WTC11 (cell line): ENCODE measurements at regions not wholly inside any gene's neighbourhood (a gene's known extent, or its start where the extent isn't known, plus 50 kb on each side); places are given as distances from the start of the nearest gene placed in this dataset.
A peak's percentile ranks its signal among the peaks of the same experiment; 100 is the strongest.

Experiments
- ATAC-seq: fragments of 200-7000 bp; cut with Tn5 transposase; 2 replicates; pipeline ENCODE4 v1.10.0; 2021; ENCODE audit warnings: mild to moderate bottlenecking, moderate library complexity
- CTCF ChIA-PET: fragments of 300-600 bp; sonication (Branson Sonifier 250); formaldehyde crosslinking; loops from one replicate; lab custom pipeline; 2021; ENCODE audit warnings: antibody characterized with exemption; lab: Charles Lee
- POLR2A ChIA-PET: fragments of 350-600 bp; sonication (Branson Sonifier 250); formaldehyde crosslinking; loops from one replicate; lab custom pipeline; 2021; ENCODE audit warnings: antibody characterized with exemption; lab: Charles Lee
- DNase-seq: peaks from one replicate; pipeline ENCODE4 v3.0.0; 2021; ENCODE audit warnings: low spot score
- H3K27ac Mint-ChIP-seq: 2 replicates; pipeline ENCODE4 v1.8.0; 2021; ENCODE audit warnings: mixed read lengths
- H3K27me3 Mint-ChIP-seq: 2 replicates; pipeline ENCODE4 v1.8.0; 2021; ENCODE audit warnings: low read depth, mild to moderate bottlenecking, moderate library complexity, mixed read lengths
- H3K36me3 Mint-ChIP-seq: 2 replicates; pipeline ENCODE4 v1.8.0; 2021; ENCODE audit warnings: mixed read lengths
- H3K4me1 Mint-ChIP-seq: 2 replicates; pipeline ENCODE4 v1.8.0; 2022; ENCODE audit warnings: mixed read lengths
- H3K4me3 Mint-ChIP-seq: 2 replicates; pipeline ENCODE4 v1.8.0; 2021; ENCODE audit warnings: mild to moderate bottlenecking, moderate library complexity, mixed read lengths
- H3K9me3 Mint-ChIP-seq: 2 replicates; pipeline ENCODE4 v1.8.0; 2021; ENCODE audit warnings: mixed read lengths
- CTCF ChIP-seq: fragments of 200-600 bp; IDR thresholded peaks from 2 replicates; pipeline ENCODE4 v1.8.0; 2022; ENCODE audit warnings: antibody characterized with exemption
- E2F1 ChIP-seq: sonication (generic); formaldehyde crosslinking; IDR thresholded peaks from 2 replicates; pipeline ENCODE4 v1.8.0; 2022; ENCODE audit warnings: mild to moderate bottlenecking, missing genetic modification reagents
- EMX1 ChIP-seq: fragments of 250-450 bp; sonication (Bioruptor Pico); IDR thresholded peaks from 2 replicates; pipeline ENCODE4 v1.8.0; 2021; ENCODE audit warnings: mild to moderate bottlenecking
- FOXK1 ChIP-seq: sonication (generic); formaldehyde crosslinking; IDR thresholded peaks from 2 replicates; pipeline ENCODE4 v1.8.0; 2022; ENCODE audit warnings: mild to moderate bottlenecking, moderate library complexity, missing genetic modification reagents
- FOXP1 ChIP-seq: sonication (generic); formaldehyde crosslinking; IDR thresholded peaks from 2 replicates; pipeline ENCODE4 v1.8.0; 2022; ENCODE audit warnings: missing genetic modification reagents, mild to moderate bottlenecking, moderate library complexity, borderline replicate concordance
- FOXP4 ChIP-seq: sonication (generic); formaldehyde crosslinking; IDR thresholded peaks from 2 replicates; pipeline ENCODE4 v1.8.0; 2022; ENCODE audit warnings: mild to moderate bottlenecking, missing genetic modification reagents
- GTF2I ChIP-seq: fragments of 250-450 bp; sonication (Bioruptor Pico); conservative IDR thresholded peaks from 2 replicates; pipeline ENCODE4 v1.4.0; 2021; ENCODE audit warnings: mild to moderate bottlenecking
- IRF2 ChIP-seq: sonication (generic); formaldehyde crosslinking; IDR thresholded peaks from 2 replicates; pipeline ENCODE4 v1.8.0; 2022; ENCODE audit warnings: low read depth, missing genetic modification reagents, borderline replicate concordance
- KAT7 ChIP-seq: sonication (generic); formaldehyde crosslinking; IDR thresholded peaks from 2 replicates; pipeline ENCODE4 v1.8.1; 2023; ENCODE audit warnings: missing genetic modification reagents, mild to moderate bottlenecking, borderline replicate concordance
- MAX ChIP-seq: sonication (generic); formaldehyde crosslinking; IDR thresholded peaks from 2 replicates; pipeline ENCODE4 v1.8.0; 2022; ENCODE audit warnings: mild to moderate bottlenecking, missing genetic modification reagents
- MXD4 ChIP-seq: fragments of 250-450 bp; sonication (Bioruptor Pico); IDR thresholded peaks from 2 replicates; pipeline ENCODE4 v1.8.0; 2021; ENCODE audit warnings: mild to moderate bottlenecking, moderate library complexity, borderline replicate concordance
- NFATC4 ChIP-seq: fragments of 250-450 bp; sonication (Bioruptor Pico); IDR thresholded peaks from 2 replicates; pipeline ENCODE4 v1.9.0; 2021; ENCODE audit warnings: mild to moderate bottlenecking
- NR1H2 ChIP-seq: sonication (generic); formaldehyde crosslinking; IDR thresholded peaks from 2 replicates; pipeline ENCODE4 v1.9.0; 2021; ENCODE audit warnings: mild to moderate bottlenecking, moderate library complexity, missing genetic modification reagents
- RORB ChIP-seq: fragments of 250-450 bp; sonication (Bioruptor Pico); IDR thresholded peaks from 2 replicates; pipeline ENCODE4 v1.9.0; 2021; ENCODE audit warnings: mild to moderate bottlenecking
- SP1 ChIP-seq: sonication (generic); formaldehyde crosslinking; conservative IDR thresholded peaks from 2 replicates; pipeline ENCODE4 v1.8.1; 2022; ENCODE audit warnings: missing genetic modification reagents
- ZNF396 ChIP-seq: fragments of 250-450 bp; sonication (Bioruptor Pico); IDR thresholded peaks from 2 replicates; pipeline ENCODE4 v1.8.0; 2021; ENCODE audit warnings: mild to moderate bottlenecking, moderate library complexity, borderline replicate concordance
- ZNF512 ChIP-seq: sonication (generic); formaldehyde crosslinking; IDR thresholded peaks from 2 replicates; pipeline ENCODE4 v1.8.1; 2022; ENCODE audit warnings: missing genetic modification reagents, borderline replicate concordance
- TF ChIP-seq, protein P1 (sequence below): sonication (generic); formaldehyde crosslinking; IDR thresholded peaks from 2 replicates; pipeline ENCODE4 v1.8.0; 2022; ENCODE audit warnings: mild to moderate bottlenecking, missing genetic modification reagents
- TF ChIP-seq, protein P2 (sequence below): sonication (generic); formaldehyde crosslinking; IDR thresholded peaks from 2 replicates; pipeline ENCODE4 v1.8.0; 2023; ENCODE audit warnings: missing genetic modification reagents, mild to moderate bottlenecking, borderline replicate concordance

DNA sequence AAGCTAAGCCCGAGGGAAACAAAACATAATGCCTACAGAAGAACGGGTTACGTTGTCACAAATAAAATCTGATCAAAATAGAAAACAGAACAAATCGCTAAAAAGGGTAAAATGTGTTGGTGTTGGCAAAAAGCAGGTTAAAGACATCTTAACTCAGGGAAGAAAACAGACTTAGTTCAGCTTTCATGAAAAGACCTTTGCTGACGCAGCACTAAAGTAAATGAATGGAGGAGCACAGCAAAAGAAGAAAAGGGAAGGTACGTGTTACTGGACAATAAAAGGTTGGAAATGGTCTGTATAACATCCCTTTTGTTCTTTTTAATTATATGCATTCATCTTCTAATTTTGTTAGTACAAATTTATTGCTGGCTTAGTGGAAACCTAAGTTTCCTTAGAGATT lies 117.4 kb upstream of the DSEL start:
- Mint-ChIP-seq H3K9me3 (no peaks in the 10 kb centered on the region), H3K4me3 (peak overlapping the region; percentile 32; the same call in 1 of the 2 replicates), H3K36me3 (peaks cover 3% of the 10 kb centered on the region; the same call in 1 of the 2 replicates), H3K27me3 (no peaks in the 10 kb centered on the region), H3K4me1 (peaks cover 84% of the 10 kb centered on the region), H3K27ac (peak overlapping the region; percentile 71)
- ChIA-PET POLR2A (no interaction called here), CTCF (interaction anchor here (2.5 kb wide), 1 partner anchor 118 kb away, joined by 8 read pairs; the partner anchor contains the start of gene DSEL)
- DNase-seq, result no peak
- no peak for ATAC-seq
- no peak for TF ChIP-seq GTF2I (CRISPR knock-in tag)
- no peak for TF ChIP-seq KAT7 (CRISPR knock-in tag)

- ATAC-seq, result no peak
- no peak for DNase-seq
- Mint-ChIP-seq H3K36me3 (no peaks in the 10 kb centered on the region), H3K4me3 (no peak overlapping the region), H3K27ac (no peak overlapping the region), H3K27me3 (no peaks in the 10 kb centered on the region), H3K4me1 (peaks cover 24% of the 10 kb centered on the region), H3K9me3 (no peaks in the 10 kb centered on the region)
- ChIA-PET CTCF (no interaction called here), POLR2A (no interaction called here)
- TF ChIP-seq E2F1 (CRISPR knock-in tag), result no peak
- TF ChIP-seq FOXP1, result no peak
Measured at GRCh38 chr18:67621906-67622305, 105.4 kb upstream of the DSEL start.

- no peaks in the 10 kb centered on the region for H3K27me3 Mint-ChIP-seq
- H3K27ac Mint-ChIP-seq, result no peak overlapping the region
- ChIA-PET POLR2A (no interaction called here), CTCF (no interaction called here)
- H3K9me3 Mint-ChIP-seq, result no peaks in the 10 kb centered on the region
- H3K4me1 Mint-ChIP-seq, result peaks cover 24% of the 10 kb centered on the region
- TF ChIP-seq ZNF396 (CRISPR knock-in tag) (no peak), RORB (CRISPR knock-in tag) (no peak), FOXK1 (CRISPR knock-in tag) (no peak), FOXP4 (CRISPR knock-in tag) (no peak), CTCF (no peak), MXD4 (CRISPR knock-in tag) (no peak), EMX1 (CRISPR knock-in tag) (no peak), GTF2I (CRISPR knock-in tag) (no peak), MAX (CRISPR knock-in tag) (no peak), NFATC4 (CRISPR knock-in tag) (no peak), ZNF512 (CRISPR knock-in tag) (no peak), SP1 (no peak), IRF2 (CRISPR knock-in tag) (no peak), NR1H2 (CRISPR knock-in tag) (no peak)
- TF ChIP-seq, protein P1, sequence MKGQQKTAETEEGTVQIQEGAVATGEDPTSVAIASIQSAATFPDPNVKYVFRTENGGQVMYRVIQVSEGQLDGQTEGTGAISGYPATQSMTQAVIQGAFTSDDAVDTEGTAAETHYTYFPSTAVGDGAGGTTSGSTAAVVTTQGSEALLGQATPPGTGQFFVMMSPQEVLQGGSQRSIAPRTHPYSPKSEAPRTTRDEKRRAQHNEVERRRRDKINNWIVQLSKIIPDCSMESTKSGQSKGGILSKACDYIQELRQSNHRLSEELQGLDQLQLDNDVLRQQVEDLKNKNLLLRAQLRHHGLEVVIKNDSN (CRISPR knock-in tag), result no peak
- TF ChIP-seq, protein P2, sequence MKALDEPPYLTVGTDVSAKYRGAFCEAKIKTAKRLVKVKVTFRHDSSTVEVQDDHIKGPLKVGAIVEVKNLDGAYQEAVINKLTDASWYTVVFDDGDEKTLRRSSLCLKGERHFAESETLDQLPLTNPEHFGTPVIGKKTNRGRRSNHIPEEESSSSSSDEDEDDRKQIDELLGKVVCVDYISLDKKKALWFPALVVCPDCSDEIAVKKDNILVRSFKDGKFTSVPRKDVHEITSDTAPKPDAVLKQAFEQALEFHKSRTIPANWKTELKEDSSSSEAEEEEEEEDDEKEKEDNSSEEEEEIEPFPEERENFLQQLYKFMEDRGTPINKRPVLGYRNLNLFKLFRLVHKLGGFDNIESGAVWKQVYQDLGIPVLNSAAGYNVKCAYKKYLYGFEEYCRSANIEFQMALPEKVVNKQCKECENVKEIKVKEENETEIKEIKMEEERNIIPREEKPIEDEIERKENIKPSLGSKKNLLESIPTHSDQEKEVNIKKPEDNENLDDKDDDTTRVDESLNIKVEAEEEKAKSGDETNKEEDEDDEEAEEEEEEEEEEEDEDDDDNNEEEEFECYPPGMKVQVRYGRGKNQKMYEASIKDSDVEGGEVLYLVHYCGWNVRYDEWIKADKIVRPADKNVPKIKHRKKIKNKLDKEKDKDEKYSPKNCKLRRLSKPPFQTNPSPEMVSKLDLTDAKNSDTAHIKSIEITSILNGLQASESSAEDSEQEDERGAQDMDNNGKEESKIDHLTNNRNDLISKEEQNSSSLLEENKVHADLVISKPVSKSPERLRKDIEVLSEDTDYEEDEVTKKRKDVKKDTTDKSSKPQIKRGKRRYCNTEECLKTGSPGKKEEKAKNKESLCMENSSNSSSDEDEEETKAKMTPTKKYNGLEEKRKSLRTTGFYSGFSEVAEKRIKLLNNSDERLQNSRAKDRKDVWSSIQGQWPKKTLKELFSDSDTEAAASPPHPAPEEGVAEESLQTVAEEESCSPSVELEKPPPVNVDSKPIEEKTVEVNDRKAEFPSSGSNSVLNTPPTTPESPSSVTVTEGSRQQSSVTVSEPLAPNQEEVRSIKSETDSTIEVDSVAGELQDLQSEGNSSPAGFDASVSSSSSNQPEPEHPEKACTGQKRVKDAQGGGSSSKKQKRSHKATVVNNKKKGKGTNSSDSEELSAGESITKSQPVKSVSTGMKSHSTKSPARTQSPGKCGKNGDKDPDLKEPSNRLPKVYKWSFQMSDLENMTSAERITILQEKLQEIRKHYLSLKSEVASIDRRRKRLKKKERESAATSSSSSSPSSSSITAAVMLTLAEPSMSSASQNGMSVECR, result no peak
- no peak for DNase-seq
- H3K36me3 Mint-ChIP-seq, result no peaks in the 10 kb centered on the region
- ATAC-seq, result no peak
- H3K4me3 Mint-ChIP-seq, result no peak overlapping the region
Measured at GRCh38 chr18:67621049-67621713, 104.7 kb upstream of the DSEL start.
